WERI-Rb-1 (cell line): ENCODE measurements at regions not wholly inside any gene's neighbourhood (a gene's known extent, or its start where the extent isn't known, plus 50 kb on each side); places are given as distances from the start of the nearest gene placed in this dataset.

Experiments
- DNase-seq: peaks from one replicate; pipeline ENCODE4 v3.0.0-alpha.2; 2020
- H3K27ac ChIP-seq: fragments of 250-450 bp; sonication (Bioruptor Pico); 2 replicates; pipeline ENCODE4 v1.5.1; 2020; ENCODE audit warnings: mild to moderate bottlenecking, moderate library complexity
- H3K27me3 ChIP-seq: fragments of 250-450 bp; sonication (Bioruptor Pico); 2 replicates; pipeline ENCODE4 v1.5.1; 2021; ENCODE audit warnings: mild to moderate bottlenecking, low read depth, moderate library complexity; ENCODE audit not compliant: insufficient read depth, severe bottlenecking
- H3K36me3 ChIP-seq: fragments of 250-450 bp; sonication (Bioruptor Pico); 2 replicates; pipeline ENCODE4 v1.5.1; 2020; ENCODE audit warnings: mild to moderate bottlenecking, moderate library complexity
- H3K4me3 ChIP-seq: 2 replicates; pipeline ENCODE4 v1.5.1; 2011; ENCODE audit warnings: low read depth, mild to moderate bottlenecking, control low read depth, low read length
- H3K9me3 ChIP-seq: fragments of 250-450 bp; sonication (Bioruptor Pico); 2 replicates; pipeline ENCODE4 v1.5.1; 2021; ENCODE audit warnings: mild to moderate bottlenecking, moderate library complexity; ENCODE audit not compliant: severe bottlenecking
- TF ChIP-seq, protein P1 (sequence below): IDR thresholded peaks from 2 replicates; pipeline ENCODE4 v1.5.1; 2011; ENCODE audit warnings: low read depth, mild to moderate bottlenecking, control low read depth, inconsistent platforms, low read length

DNA sequence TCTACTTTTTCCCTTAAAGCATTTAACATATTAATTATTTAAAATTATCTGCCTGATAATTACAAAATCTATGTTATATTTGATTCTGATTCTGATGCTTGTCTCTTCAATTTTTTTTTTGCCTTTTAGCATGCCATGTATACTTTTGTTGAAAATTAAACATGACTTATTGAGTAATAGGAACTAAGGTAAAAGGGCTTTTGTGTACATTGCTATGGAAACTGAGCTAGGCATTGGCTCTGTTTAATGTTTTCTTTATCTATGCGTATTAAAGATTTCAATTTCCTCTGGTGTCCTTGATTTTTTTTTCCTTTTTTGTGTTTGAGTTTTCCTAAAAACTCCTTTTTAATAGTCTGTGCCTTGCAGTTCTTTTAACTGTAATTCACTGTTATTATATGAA is 805.2 kb downstream of the DHX35 start:
- TF ChIP-seq, protein P1, sequence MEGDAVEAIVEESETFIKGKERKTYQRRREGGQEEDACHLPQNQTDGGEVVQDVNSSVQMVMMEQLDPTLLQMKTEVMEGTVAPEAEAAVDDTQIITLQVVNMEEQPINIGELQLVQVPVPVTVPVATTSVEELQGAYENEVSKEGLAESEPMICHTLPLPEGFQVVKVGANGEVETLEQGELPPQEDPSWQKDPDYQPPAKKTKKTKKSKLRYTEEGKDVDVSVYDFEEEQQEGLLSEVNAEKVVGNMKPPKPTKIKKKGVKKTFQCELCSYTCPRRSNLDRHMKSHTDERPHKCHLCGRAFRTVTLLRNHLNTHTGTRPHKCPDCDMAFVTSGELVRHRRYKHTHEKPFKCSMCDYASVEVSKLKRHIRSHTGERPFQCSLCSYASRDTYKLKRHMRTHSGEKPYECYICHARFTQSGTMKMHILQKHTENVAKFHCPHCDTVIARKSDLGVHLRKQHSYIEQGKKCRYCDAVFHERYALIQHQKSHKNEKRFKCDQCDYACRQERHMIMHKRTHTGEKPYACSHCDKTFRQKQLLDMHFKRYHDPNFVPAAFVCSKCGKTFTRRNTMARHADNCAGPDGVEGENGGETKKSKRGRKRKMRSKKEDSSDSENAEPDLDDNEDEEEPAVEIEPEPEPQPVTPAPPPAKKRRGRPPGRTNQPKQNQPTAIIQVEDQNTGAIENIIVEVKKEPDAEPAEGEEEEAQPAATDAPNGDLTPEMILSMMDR, result no peak
- Histone ChIP-seq H3K27me3 (peaks cover 9% of the 10 kb centered on the region), H3K27ac (no peak overlapping the region), H3K36me3 (no peaks in the 10 kb centered on the region), H3K9me3 (no peaks in the 10 kb centered on the region), H3K4me3 (no peak overlapping the region)
- no peak for DNase-seq

DNA sequence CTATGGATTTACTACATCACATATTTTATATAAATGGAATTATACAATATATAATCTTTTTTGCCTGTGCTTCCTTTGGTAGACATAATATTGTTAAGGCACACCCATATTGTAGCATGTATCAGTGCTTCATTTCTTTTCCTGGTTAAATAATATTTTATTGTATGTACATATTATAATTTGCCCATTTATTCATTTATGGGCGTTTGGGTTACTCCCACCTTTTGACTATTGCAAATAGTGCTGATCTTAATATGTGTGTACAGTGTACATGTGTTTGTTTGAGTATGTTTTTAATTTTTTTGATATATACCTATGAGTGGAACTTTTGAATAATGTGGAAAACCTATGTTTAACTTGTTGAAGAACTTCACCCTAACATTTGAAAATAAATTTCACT is 804.2 kb downstream of the DHX35 start:
- H3K9me3 ChIP-seq, result no peaks in the 10 kb centered on the region

DNA sequence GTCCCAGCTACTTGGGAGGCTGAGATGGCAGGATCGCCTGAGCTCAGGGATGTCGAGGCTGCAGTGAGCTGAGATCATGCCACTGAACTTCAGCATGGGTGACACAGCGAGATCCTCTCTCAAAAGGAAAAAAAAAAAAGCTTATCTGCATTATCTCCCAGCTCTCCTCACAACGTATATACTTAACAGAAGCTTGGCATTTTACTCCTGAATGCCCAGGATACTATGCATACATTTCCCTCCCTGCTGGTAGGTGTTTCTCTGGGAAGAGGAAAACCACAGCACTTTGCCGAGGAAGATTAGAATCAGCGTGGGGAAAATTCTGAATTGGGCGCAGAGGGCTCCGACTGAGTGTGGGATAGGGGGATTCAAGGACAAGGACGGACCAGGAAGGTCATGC is 800.6 kb downstream of the DHX35 start:
- no peaks in the 10 kb centered on the region for H3K9me3 ChIP-seq
- no peaks in the 10 kb centered on the region for H3K36me3 ChIP-seq
- H3K27me3 ChIP-seq, result peaks cover 25% of the 10 kb centered on the region
- DNase-seq, result no peak
- no peak overlapping the region for H3K27ac ChIP-seq
- H3K4me3 ChIP-seq, result no peak overlapping the region
- TF ChIP-seq, protein P1, result no peak

More for the DNA sequence above, 804.2 kb downstream of the DHX35 start:
- DNase-seq, result no peak
- H3K27ac ChIP-seq, result no peak overlapping the region
- no peak overlapping the region for H3K4me3 ChIP-seq
- TF ChIP-seq, protein P1, result no peak
- no peaks in the 10 kb centered on the region for H3K36me3 ChIP-seq
- peaks cover 5% of the 10 kb centered on the region for H3K27me3 ChIP-seq

DNA sequence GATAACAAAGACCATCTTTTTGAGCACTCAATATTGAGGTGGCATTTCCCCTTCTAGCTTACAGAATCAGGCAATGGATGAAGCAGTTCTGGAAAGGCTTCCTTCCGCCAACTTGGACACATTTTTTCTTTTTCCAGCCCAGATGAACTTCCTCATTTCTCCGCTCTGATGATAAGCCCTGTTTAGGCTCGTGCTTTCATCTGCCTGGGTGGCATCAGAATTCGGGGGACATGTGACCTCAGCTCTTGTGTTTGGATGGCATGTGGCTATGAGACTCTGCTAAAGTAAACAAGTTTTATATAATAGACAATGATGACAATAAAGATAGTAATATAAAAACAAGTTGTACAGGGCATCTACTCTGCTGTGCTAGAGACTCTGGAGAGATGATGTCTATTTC is 796.7 kb downstream of the DHX35 start:
- H3K36me3 ChIP-seq, result no peaks in the 10 kb centered on the region
- no peak overlapping the region for H3K27ac ChIP-seq
- DNase-seq, result no peak
- no peak overlapping the region for H3K4me3 ChIP-seq
- TF ChIP-seq, protein P1, result no peak
- peaks cover 30% of the 10 kb centered on the region for H3K27me3 ChIP-seq
- no peaks in the 10 kb centered on the region for H3K9me3 ChIP-seq

DNA sequence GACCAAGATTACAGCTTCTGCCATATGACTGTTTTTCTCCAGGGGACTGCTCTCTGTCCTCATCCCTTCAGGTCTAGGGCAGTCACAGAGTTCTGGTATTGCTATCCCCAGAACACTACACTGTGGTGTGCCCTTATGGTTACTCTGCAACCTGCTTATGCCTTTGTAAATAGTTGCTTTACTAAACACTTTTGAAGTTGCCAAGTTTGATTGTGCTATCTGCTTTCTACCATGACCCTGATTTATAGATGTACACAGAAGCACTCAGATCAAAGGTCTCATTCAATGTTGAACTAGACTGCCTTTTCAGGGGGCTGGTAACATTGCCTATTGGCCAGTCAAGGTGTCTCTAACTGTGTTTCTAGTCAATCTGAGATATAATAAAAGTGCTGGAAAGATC is 794.7 kb downstream of the DHX35 start:
- TF ChIP-seq, protein P1, result no peak
- no peak for DNase-seq
- H3K27ac ChIP-seq, result no peak overlapping the region
- peaks cover 34% of the 10 kb centered on the region for H3K27me3 ChIP-seq
- no peaks in the 10 kb centered on the region for H3K36me3 ChIP-seq
- H3K4me3 ChIP-seq, result no peak overlapping the region
- H3K9me3 ChIP-seq, result no peaks in the 10 kb centered on the region

DNA sequence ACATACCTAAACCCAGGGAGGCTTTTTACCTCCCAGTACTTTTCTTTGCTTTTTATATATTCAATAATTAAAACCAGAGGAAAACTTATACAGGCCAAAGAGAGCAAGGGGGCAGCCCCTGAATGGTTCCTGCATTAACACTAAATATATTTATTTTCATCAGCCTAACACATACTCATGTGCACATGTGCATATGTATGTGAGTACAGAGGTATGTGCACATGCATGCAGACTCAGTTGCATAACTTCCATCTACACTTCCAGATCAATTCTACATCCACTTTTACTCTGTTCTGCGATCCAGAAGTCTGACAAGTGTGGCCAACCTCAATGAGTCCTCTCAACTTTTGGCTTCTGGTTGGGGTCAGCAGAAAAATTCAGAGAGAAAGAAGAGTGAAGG is 794.2 kb downstream of the DHX35 start:
- Histone ChIP-seq H3K27ac (no peak overlapping the region), H3K9me3 (no peaks in the 10 kb centered on the region), H3K27me3 (peaks cover 34% of the 10 kb centered on the region), H3K36me3 (no peaks in the 10 kb centered on the region), H3K4me3 (no peak overlapping the region)
- no peak for DNase-seq
- TF ChIP-seq, protein P1, result no peak
